ENCODE measurements at regions not wholly inside any gene's neighbourhood (a gene's known extent, or its start where the extent isn't known, plus 50 kb on each side); places are given as distances from the start of the nearest gene placed in this dataset.

DNA sequence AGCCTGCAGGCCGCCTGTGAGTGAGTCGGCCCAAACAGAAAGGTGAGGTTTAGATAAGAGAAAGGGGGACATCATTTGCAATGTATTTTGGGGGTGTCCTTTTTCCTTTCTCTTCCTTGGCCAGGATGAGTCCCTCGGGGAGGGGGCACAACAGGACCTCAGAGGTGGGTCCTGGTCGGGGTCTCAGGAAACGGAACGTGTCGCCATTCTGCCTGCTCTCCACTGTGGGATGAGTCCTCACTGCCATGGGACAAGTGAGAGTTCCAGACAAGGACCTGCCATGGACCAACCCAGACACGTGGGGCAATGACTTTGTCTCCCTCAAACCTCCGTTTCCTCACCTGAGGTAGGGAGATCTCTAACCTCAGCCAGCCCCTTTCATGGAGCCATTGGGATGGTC is 67.9 kb upstream of the TAF1B start:
- Histone ChIP-seq H3K4me3 (no peak overlapping the region), H3K9me3 (ENCODE audit: low read depth) (no peaks in the 10 kb centered on the region), H3K4me1 (ENCODE audit: low read depth) (no peaks in the 10 kb centered on the region), H3K27me3 (no peaks in the 10 kb centered on the region), H3K27ac (no peak overlapping the region), H3K36me3 (no peaks in the 10 kb centered on the region)
- no peak for DNase-seq (ENCODE audit: low read depth in 1 of 2, low spot score in 1 of 2)
- TF ChIP-seq, protein P1, sequence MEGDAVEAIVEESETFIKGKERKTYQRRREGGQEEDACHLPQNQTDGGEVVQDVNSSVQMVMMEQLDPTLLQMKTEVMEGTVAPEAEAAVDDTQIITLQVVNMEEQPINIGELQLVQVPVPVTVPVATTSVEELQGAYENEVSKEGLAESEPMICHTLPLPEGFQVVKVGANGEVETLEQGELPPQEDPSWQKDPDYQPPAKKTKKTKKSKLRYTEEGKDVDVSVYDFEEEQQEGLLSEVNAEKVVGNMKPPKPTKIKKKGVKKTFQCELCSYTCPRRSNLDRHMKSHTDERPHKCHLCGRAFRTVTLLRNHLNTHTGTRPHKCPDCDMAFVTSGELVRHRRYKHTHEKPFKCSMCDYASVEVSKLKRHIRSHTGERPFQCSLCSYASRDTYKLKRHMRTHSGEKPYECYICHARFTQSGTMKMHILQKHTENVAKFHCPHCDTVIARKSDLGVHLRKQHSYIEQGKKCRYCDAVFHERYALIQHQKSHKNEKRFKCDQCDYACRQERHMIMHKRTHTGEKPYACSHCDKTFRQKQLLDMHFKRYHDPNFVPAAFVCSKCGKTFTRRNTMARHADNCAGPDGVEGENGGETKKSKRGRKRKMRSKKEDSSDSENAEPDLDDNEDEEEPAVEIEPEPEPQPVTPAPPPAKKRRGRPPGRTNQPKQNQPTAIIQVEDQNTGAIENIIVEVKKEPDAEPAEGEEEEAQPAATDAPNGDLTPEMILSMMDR (IDR thresholded peaks at IDR 0.05; ENCODE audit: low read depth, low read length), result no peak

DNA sequence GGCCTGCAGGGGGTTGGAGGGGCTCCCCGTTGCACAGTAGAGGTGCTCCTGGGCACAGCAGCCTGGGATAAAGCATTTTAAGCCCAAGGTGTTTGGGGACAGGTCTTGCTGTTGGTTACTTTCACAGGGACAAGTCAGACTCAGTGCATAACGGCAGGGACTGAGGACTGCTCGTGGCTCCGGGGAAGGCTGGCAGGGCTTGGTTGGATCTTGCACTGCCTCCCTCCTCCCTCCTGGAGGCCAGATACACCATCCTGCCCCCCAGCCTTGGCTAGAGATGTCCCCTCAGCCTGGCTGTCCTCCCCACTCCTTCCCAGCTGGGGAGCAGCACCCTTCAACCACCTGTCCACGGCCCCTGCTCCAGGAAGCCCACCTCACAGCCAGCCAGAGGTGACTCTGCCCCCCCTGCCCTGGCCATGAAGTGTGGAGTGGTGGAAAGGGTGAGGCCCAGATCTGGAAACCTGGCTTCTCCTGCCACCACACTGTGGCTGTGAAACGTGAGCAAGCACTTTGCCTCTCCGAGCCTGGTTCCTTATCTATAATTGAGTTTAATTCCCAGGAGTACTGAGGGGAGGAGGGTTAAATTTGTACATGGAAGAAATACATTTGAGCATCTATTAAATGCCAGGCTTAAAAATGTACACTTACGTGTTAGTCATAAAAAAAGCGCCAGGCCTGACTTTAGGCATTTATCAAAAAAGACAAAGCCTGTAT is 67.1 kb upstream of the TAF1B start:
- Histone ChIP-seq H3K4me1 (ENCODE audit: low read depth) (no peaks in the 10 kb centered on the region), H3K27me3 (no peaks in the 10 kb centered on the region), H3K9me3 (ENCODE audit: low read depth) (no peaks in the 10 kb centered on the region), H3K27ac (no peak overlapping the region), H3K36me3 (no peaks in the 10 kb centered on the region), H3K4me3 (no peak overlapping the region)
- TF ChIP-seq, protein P1 (IDR thresholded peaks at IDR 0.05; ENCODE audit: low read depth, low read length), result no peak
- DNase-seq (ENCODE audit: low read depth in 1 of 2, low spot score in 1 of 2), result no peak

DNA sequence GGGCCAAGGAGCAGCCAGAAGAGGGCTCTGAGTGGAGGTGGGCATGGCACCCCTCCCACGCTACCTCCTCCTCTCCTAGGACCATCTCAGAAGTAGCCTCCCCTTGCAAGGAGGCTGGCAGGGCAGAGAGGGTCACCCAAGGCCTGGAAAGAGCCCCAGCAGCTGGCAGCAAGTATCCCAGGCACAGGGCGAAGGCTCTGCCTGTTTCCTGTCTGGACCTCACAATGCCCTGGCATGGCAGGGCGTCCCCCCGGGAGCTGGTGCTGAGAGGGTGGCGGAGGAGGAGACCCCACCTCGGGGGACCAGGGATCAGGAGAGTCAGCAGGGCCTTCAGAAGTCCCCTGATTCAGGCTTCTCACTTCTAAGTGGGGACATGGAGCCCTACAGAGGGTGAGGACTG is 66.2 kb upstream of the TAF1B start:
- Histone ChIP-seq H3K9me3 (ENCODE audit: low read depth) (no peaks in the 10 kb centered on the region), H3K4me1 (ENCODE audit: low read depth) (peaks cover 3% of the 10 kb centered on the region), H3K4me3 (no peak overlapping the region), H3K27ac (no peak overlapping the region), H3K27me3 (no peaks in the 10 kb centered on the region), H3K36me3 (no peaks in the 10 kb centered on the region)
- DNase-seq (ENCODE audit: low read depth in 1 of 2, low spot score in 1 of 2), result no peak
- TF ChIP-seq, protein P1 (IDR thresholded peaks at IDR 0.05; ENCODE audit: low read depth, low read length), result no peak

DNA sequence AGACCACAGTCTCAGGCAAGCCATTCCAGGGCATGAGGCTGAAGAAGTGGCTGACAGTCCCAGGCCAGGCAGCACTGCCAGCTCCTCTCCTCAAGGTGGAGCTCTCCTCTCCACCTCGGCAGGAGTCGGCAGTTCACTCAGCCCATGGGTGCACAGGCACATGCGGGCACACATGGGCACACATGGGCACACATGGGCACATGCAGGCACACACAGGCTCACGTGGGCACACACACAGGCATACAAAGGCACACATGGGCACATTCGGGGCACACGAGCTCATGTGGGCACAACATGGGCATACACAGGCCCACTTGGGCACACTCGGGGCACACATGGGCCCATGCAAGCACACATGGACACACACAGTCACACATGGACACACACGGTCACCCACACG is 65.3 kb upstream of the TAF1B start:
- peak in 1 of 2 donors; percentile 43 for DNase-seq (ENCODE audit: low read depth in 1 of 2, low spot score in 1 of 2)
- no peaks in the 10 kb centered on the region for H3K36me3 ChIP-seq
- H3K9me3 ChIP-seq (ENCODE audit: low read depth), result no peaks in the 10 kb centered on the region
- no peak overlapping the region for H3K27ac ChIP-seq
- H3K4me3 ChIP-seq, result no peak overlapping the region
- TF ChIP-seq, protein P1 (IDR thresholded peaks at IDR 0.05; ENCODE audit: low read depth, low read length), result peak; percentile 48
- peaks cover 3% of the 10 kb centered on the region for H3K4me1 ChIP-seq (ENCODE audit: low read depth)
- no peaks in the 10 kb centered on the region for H3K27me3 ChIP-seq

DNA sequence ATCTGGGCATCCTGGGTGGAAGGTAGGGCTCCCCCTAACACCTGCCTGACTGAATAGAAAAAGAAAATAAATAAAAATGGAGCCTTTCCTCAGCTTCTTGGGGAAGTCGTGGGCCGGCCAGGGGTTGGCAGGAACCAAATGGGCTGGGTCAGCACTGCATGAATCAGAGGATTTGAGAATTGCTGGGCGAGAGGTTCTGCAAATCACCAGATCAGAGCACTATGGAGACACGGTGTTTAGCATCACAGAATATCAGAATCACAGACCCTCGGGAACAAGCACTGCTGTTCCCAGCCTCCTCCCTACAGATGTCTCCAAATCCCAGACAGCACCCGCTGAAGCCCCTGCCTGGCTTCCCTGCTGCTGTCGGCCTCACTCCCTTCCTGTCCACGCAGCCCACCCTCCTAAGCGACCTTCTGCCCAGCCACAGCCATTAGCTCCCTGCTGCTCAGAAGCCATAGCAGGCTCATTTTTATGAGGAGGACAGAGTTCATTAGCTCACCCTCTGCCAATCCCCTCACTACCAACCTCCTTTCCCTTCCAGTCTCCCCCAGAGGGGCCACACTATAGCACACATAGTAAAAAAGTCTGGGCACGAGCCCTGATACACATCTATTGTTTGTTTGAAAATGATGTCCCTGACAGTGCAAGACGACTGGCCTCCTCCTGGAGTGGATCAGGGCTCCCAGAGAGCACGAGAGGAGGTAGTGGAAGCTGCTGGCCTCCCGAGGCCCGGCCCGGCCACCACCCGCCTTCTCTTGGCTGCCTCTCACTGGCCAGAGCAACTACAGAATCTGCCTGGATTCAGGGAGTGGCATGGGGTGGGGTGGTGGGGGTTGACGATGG is 64.6 kb upstream of the TAF1B start:
- TF ChIP-seq, protein P1 (IDR thresholded peaks at IDR 0.05; ENCODE audit: low read depth, low read length), result no peak
- H3K4me3 ChIP-seq, result no peak overlapping the region
- no peak for DNase-seq (ENCODE audit: low read depth in 1 of 2, low spot score in 1 of 2)
- H3K27ac ChIP-seq, result no peak overlapping the region
- H3K27me3 ChIP-seq, result no peaks in the 10 kb centered on the region
- H3K36me3 ChIP-seq, result no peaks in the 10 kb centered on the region
- H3K4me1 ChIP-seq (ENCODE audit: low read depth), result peaks cover 3% of the 10 kb centered on the region
- H3K9me3 ChIP-seq (ENCODE audit: low read depth), result no peaks in the 10 kb centered on the region

Data from cardiac muscle cell (in vitro differentiated cells and primary cell).